ENCODE measurements at regions not wholly inside any gene's neighbourhood (a gene's known extent, or its start where the extent isn't known, plus 50 kb on each side); places are given as distances from the start of the nearest gene placed in this dataset.

DNA sequence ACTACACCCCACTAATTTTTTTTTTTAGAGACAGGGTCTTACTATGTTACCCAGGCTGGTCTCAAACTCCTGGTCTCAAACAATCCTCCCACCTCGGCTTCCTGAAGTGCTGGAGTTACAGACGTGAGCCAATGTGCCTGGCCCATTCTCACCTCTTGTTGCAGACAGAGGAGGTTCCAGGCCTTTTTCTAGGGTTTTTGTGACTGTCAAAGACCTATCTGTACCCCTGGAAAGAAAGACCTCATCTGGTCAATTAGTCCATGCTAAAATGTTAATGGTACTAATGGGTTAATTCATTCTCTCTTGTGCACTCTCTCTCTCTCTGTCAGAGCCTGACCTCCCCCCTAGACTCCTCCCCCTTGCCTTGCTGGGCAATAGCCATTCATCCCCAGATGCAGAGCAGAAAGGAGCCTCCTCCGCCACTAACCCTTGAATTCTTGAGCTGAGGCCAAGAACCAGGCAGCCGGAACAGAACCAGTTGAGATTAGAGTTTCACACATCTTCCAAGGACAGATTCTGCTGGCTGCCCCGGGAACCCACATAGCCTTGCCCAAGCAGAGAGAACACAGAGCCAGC, 209.7 kb downstream of the SKIDA1 start:
- no peak for DNase-seq

GRCh38 chr10:21314906-21315644, 210.4 kb downstream of the SKIDA1 start:
- no peak for DNase-seq

- DNase-seq: no peak
Observed at GRCh38 chr10:21314111-21314626, 211.3 kb downstream of the SKIDA1 start.

- no peak for DNase-seq
Observed at GRCh38 chr10:21313691-21314090, 211.8 kb downstream of the SKIDA1 start.

GRCh38 chr10:21311426-21311825, 214.1 kb downstream of the SKIDA1 start:
- DNase-seq: no peak

- no peak for DNase-seq
Observed at GRCh38 chr10:21309427-21309826, 216.1 kb downstream of the SKIDA1 start.

DNA sequence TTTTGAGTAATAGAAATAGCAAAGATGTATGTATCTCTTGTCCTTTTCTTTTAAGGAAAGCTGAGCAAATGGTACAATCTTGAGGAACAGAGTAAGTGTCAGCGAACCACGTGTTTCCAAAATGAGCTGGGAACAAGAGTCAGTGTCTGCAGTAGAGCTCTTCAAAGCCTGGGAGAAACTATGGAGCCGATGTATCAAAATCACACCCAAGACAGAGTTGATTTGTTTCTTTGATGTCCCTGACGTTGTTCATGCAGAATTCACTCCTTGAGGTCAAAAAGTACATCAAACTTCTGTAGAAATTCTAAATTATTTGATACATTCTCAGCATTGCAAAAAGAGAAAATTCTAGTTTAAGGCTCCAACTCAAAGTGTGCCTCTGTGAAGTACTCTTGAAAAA, 216.5 kb downstream of the SKIDA1 start:
- no peak for DNase-seq

- DNase-seq: no peak
Observed at GRCh38 chr10:21308018-21308417, 217.5 kb downstream of the SKIDA1 start.

DNA sequence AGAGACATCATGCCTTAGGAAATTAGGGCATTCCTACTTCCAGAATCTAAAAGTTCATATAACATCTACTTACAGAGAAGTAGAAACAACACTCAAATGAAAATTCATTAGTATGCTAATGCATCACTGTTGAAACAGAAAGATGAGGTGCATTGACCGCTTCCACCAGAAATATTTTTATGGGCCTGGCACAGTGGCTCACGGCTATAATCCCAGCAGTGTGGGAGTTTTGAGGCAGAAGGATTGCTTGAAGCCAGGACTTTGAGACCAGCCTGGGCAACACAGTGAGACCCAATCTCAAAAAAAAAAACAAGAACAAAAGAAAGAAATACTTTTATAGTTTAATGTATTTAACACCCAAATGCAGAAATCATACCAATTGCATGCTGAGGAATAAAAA, 220.9 kb downstream of the SKIDA1 start:
- no peak for DNase-seq

GRCh38 chr10:21304198-21304597, 221.3 kb downstream of the SKIDA1 start:
- DNase-seq: no peak

GRCh38 chr10:21300551-21300950, 224.9 kb downstream of the SKIDA1 start:
- no peak for DNase-seq

DNA sequence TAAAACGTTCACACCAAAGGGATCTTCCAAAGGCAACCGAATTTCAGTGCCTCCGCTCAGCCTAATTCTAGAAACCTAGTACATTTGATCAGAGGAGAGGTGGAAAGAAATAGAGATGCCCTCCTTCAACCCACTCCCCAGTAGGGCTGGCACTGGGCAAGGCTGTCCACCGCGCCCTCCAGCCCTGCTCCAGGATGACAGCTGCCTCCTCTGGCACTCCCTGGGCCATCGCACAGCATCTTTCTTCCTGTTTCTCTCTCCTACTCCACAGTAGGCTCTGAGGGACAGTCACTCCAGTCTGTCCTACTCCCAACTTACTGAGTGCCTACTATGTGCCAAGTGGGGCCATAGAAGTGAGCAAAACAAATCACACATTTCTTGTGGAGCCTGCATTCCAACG, 226.2 kb downstream of the SKIDA1 start:
- no peak for DNase-seq

DNA sequence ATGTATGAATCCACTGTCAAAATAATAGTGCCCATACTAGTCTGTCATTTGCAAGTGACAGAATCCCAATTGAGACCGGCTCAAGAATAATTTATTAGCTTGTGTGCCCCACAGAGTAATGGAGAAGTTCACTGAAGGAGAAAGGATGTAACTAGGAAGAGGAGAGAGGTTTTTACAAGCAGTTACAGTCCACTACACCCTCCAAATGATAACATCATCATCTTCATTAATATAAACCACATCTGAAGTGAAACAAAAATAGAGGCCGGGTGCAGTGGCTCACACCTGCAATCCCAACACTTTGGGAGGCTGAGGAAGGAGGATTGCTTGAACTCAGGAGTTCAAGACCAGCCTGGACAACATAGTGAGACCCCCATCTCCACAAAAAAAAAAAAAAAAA, 226.8 kb downstream of the SKIDA1 start:
- no peak for DNase-seq

- DNase-seq: no peak
Observed at GRCh38 chr10:21297603-21298383, 227.7 kb downstream of the SKIDA1 start.

- DNase-seq: no peak
Observed at GRCh38 chr10:21296575-21297355, 228.7 kb downstream of the SKIDA1 start.

DNA sequence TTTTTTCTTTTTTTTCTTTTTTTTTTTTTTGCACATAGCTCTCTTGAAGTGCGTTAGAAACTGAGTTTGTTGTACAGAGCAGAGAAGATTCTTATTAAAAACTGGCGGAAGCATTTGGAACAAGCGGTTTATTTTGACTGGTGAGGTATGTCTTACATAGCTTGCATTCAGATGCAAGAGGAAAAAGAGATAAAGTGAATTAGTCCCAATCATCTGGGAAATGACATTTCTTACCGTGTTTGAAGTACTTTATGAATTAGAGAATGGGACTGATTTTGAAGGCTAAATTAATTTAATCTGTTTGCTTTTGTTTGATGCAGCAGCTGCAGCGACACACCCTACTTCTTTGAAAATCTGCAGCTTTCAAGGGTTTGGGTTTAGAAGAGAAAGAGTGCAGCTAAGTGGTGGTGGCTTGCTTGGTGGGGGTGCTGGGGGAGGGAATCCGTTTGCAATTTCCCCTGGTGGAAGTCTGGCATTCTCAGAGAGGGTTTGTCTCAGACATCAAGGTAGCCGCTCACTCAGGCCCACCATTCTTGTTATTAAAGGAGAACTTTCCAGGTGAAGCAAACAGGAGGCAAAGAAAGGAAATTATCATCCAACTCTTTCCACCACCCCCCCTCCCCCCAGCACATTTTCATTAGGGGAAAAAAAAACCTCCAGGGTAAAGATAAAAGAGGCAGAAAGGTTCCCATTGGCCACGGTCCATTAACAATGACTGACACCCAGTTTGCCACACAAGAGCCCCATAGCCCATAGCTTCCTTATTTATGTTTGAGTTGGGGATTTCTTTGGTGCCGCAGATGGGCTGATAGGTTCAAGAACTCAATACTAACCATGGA, 231.7 kb downstream of the SKIDA1 start:
- DNase-seq: no peak

GRCh38 chr10:21292763-21293517, 232.5 kb downstream of the SKIDA1 start:
- no peak for DNase-seq

DNA sequence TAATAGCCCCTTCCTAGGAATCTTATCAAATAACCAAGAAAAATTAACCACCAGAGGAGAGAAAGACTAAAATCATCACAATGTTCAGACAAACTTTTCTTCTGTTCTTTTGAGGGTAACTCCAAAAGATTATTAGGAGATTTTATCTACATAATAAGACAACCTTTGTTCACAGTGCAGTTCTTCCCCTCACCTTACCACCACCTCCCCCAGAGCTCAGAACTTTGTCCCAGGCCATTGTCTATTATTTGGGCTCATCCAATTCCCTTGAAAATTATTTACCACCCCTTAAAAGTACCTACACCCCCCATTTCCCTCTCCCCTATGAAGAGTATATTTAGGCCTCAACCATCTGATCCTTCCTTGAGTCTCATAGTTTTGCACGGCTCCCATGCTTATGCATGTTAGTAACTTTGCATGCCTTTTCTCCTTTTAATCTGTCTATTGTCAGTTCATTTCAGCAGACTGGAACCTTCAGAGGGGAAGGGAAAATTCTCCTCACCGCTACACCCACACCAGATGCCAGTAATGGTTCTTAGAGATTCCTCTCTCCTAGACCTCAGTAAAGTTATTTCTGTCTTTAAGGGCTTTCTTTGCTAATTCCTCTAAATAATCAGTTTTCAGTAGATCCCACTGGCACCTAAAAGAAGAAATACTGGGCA, 234.9 kb downstream of the SKIDA1 start:
- DNase-seq: no peak

DNA sequence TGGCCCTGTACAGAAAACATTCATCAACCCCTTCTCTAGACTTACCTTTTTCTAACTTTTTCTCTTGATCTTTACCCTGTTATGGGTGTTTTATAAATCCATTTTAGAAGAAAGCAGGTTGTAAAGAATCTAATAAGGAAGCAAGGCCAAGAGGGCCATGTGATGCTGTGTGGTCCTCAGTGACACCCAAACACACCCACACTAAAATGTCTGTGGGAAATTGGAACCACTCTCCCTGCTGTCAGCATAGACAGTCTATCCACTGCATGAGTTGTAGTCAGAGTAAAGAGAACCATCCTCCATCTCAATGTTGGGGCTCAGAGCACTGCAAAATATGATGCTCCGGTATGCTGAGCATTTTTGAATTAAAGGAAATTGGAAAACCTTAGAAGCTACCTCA, 235.5 kb downstream of the SKIDA1 start:
- no peak for DNase-seq

DNA sequence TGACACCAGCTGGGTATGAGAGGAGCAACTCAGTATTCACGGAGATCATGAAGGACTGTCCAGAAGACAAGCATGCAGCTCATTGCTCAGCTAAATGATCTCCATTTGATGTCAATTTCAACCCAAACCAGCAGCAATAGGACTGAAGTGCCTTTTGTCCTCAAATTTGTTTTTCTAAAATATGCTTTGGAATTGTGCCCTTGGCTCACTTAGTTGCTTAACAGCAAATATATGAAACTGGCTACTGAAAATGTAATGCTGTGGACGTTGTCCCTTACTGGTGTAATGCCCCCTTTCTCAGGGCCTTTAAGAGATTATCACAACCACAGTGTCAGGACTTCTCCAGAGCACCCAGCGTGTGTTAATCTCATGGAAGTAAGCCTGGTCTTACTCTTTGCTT, 236.2 kb downstream of the SKIDA1 start:
- no peak for DNase-seq
